ENCODE measurements at regions not wholly inside any gene's neighbourhood (a gene's known extent, or its start where the extent isn't known, plus 50 kb on each side); places are given as distances from the start of the nearest gene placed in this dataset.
"Not testable (repeated sequence)": the region's sequence is repeated elsewhere in the genome, so short reads cannot be mapped to it uniquely, and the experiment has no call there.

GRCh38 chr22:26972915-26973314 lies 315.5 kb downstream of the MIAT start:
- DNase-seq (ENCODE audit: low read depth): not testable (repeated sequence)

GRCh38 chr22:26974034-26974433 lies 316.6 kb downstream of the MIAT start:
- DNase-seq (ENCODE audit: low read depth): no peak

- DNase-seq (ENCODE audit: low read depth): no peak
Measured at GRCh38 chr22:26974914-26975803, 317.8 kb downstream of the MIAT start.

- DNase-seq (ENCODE audit: low read depth): no peak
Measured at GRCh38 chr22:26975865-26976264, 318.5 kb downstream of the MIAT start.

DNA sequence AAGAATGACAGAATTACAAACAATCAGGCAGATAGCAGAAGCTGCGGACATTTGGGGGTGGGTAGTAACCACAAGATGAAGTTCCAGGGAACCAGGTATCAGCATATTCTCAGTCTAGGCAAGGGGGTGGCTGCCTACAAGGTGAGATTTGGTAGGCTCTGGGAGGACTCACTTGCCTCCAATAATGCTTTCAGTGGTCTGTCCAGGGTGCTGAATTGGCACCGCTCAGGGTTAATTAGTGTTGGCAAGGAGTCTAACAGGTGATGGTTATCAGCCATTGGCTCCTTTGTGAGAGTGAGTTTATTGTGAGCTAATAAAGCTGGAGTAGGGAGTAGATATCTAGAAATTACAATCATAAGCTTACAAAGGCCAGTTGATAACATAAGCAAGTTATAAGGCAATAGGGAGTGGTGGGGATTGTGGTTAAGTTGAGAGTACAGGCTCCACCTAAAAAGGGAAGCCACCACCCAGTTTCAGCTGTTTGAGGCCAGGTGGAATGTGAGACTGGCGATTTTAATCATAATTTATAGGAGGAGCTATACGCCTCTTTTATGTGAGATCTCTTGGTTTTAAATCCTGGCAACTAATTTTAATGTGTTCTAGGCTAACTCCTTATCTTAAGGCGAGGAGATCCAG lies 320.5 kb downstream of the MIAT start:
- DNase-seq (ENCODE audit: low read depth): no peak

- no peak for DNase-seq (ENCODE audit: low read depth)
Measured at GRCh38 chr22:26979294-26979693, 321.9 kb downstream of the MIAT start.

DNA sequence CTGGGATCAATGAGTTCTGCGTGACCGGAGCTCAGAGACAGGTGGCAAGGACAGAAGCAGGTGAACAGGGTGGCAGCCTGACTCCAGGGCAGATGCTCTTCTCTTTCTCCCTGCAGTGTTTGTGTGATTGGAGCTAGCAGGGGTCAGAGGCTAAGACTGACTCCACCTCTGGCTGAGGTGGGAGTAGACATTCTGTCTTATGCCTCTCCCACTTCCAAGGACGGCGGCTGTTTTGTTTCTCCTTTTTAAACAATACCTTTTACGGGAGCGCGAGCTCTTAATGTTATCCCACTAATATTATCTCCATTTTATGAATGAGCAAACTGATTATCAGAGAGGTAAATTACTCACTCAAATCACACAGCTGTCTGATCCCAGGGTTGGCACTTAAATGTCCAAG lies 323.7 kb downstream of the MIAT start:
- no peak for DNase-seq (ENCODE audit: low read depth)

- DNase-seq (ENCODE audit: low read depth): no peak
Measured at GRCh38 chr22:26981541-26981940, 324.2 kb downstream of the MIAT start.

DNA sequence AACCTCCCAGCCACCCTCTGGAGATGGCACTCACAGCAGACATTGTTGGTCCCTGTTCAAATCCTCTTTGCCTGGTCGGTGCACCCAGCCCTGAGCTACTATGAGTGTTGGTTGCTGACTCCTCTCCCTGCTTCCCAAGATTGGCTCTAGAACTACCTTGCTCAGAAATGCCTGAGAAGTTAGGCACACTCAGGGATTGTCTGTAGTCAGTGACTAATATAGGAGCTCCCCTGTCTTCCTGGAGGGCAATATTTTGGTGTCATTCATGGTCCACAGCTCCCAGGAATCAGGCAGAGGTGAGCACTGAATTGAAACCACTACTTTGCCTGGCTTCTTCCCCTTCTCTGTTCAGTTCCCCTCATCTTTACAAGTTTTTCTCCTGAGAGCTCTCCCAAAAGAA lies 325.9 kb downstream of the MIAT start:
- DNase-seq (ENCODE audit: low read depth): no peak

DNA sequence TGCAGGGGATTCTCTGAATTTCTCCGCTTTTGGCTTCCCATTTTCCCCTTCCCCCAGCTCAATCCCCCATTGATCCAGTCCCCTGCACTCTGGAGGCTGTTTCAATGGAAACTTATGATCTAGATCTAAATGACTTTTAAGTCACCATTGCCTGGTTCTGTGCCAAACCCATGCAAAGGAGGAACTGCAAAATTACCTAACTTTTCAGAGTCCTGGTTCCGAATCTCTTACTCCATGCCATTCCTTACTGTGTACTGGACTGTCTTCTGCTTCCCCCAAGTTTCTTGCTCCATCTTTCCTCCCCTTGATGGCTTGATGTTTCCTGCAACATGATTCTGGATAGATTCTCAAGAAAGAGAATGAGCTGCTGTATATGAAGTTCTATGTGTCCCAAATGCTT lies 327.8 kb downstream of the MIAT start:
- DNase-seq (ENCODE audit: low read depth): no peak

GRCh38 chr22:26985931-26986782 lies 328.8 kb downstream of the MIAT start:
- no peak for DNase-seq (ENCODE audit: low read depth)

DNA sequence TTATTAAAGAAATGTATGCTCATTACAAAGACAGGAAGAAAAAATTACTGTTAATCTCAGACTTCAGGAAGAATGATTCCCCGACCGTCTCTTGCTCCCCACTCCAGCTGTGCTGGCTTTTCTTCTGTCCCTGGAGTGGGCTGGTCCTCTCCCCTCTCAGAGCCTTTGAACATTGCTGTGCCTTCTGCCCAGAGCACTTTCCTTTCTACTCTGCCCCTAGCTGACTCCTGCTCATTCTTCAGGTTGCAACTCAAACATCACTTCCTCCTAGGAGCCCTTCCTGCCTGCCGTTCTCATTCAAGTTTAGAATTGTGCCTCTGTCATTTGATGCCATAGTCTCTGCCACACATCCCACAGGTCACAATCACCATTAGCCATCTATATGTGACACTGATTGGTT lies 329.5 kb downstream of the MIAT start:
- DNase-seq (ENCODE audit: low read depth): no peak

GRCh38 chr22:26990503-26991189 lies 333.3 kb downstream of the MIAT start:
- DNase-seq (ENCODE audit: low read depth): no peak

- no peak for DNase-seq (ENCODE audit: low read depth)
Measured at GRCh38 chr22:26992556-26992955, 335.2 kb downstream of the MIAT start.

GRCh38 chr22:26993886-26994285 lies 336.5 kb downstream of the MIAT start:
- DNase-seq (ENCODE audit: low read depth): no peak

- no peak for DNase-seq (ENCODE audit: low read depth)
Measured at GRCh38 chr22:26994801-26995200, 337.4 kb downstream of the MIAT start.

GRCh38 chr22:26995235-26995634 lies 337.8 kb downstream of the MIAT start:
- DNase-seq (ENCODE audit: low read depth): no peak

DNA sequence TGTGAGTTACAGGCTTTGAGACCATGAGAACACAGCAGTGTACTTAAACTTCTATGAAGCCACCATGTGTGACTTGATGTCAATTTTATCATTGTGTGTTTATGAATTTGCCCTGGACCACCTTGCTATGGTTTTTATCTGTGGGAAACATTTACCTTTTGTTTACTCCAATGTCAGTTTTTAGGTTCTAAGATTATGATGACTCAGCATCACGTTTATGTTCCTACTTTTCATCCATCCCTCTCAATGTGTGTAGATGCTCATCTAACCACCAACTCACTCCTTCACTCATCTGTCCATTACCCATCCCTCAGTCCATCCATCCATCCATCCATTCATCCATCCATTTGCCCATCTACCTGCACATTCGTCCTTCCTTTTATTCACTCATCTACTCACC lies 338.8 kb downstream of the MIAT start:
- no peak for DNase-seq (ENCODE audit: low read depth)

DNA sequence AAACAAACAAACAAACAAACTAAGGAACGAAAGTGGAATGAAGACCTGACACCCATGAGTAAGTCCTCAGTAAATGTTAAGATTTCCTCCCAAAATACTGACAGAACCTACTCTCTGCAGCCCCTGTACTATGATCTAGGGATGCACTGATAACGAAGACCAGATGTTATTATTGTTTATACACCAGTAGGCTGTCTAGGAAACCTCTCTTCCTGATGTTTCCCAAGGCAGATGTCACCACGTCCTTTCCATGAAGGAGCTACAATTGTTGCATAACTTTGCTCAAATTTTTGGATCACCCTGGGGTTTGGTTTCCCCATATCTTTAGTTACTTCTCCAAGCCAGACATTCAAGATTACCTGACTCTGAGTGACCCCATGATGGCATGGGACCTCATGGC lies 340.7 kb downstream of the MIAT start:
- no peak for DNase-seq (ENCODE audit: low read depth)

- DNase-seq (ENCODE audit: low read depth): no peak
Measured at GRCh38 chr22:26998716-26999115, 341.3 kb downstream of the MIAT start.

GRCh38 chr22:27003297-27003696 lies 345.9 kb downstream of the MIAT start:
- DNase-seq (ENCODE audit: low read depth): no peak

- no peak for DNase-seq (ENCODE audit: low read depth)
Measured at GRCh38 chr22:27004434-27004833, 347.0 kb downstream of the MIAT start.

Data from T follicular helper cell (primary cell).